ENCODE measurements at regions not wholly inside any gene's neighbourhood (a gene's known extent, or its start where the extent isn't known, plus 50 kb on each side); places are given as distances from the start of the nearest gene placed in this dataset.

GRCh38 chr9:116066221-116066620 lies 87.4 kb upstream of the PAPPA start:
- WGBS (ENCODE audit: low lambda C conversion rate), result 24% methylated on average over 3 of the region's 3 CpGs
- no TSS peak for BruUV-seq (replicated peaks)
- Histone ChIP-seq H3K36me3 (replicated peaks in 1 of 2; ENCODE audit: control insufficient read depth in 1 of 2, insufficient read depth in 2 of 2, low read length in 2 of 2) (no peaks in the 10 kb centered on the region), H3K79me2 (ENCODE audit: insufficient read depth, low read length) (no peaks in the 10 kb centered on the region), H3K9me3 (ENCODE audit: low read length) (no peaks in the 10 kb centered on the region), H3K9ac (ENCODE audit: insufficient read depth, low read depth, low read length) (no peak overlapping the region), H3K4me3 (replicated peaks in 1 of 3; ENCODE audit: insufficient read depth in 1 of 3, low read depth in 2 of 3, low read length in 3 of 3) (no peak overlapping the region), H3K27me3 (ENCODE audit: control insufficient read depth in 1 of 2, insufficient read depth in 2 of 2, low read length in 2 of 2) (no peaks in the 10 kb centered on the region), H3K4me1 (ENCODE audit: insufficient read depth, low read length) (no peaks in the 10 kb centered on the region), H4K20me1 (ENCODE audit: insufficient read depth, low read length) (no peaks in the 10 kb centered on the region), H3K4me2 (ENCODE audit: low read depth, low read length) (no peak overlapping the region), H3K27ac (ENCODE audit: extremely low read length, insufficient read depth, low read length) (no peak overlapping the region), H2AFZ (ENCODE audit: low read length) (no peak overlapping the region)
- TF ChIP-seq ZFP82 (CRISPR knock-in tag; IDR thresholded peaks at IDR 0.05; ENCODE audit: borderline replicate concordance), result no peak
- no peak for TF ChIP-seq HOXA7 (CRISPR knock-in tag; IDR thresholded peaks at IDR 0.05)
- TF ChIP-seq ZNF235 (CRISPR knock-in tag; IDR thresholded peaks at IDR 0.05; ENCODE audit: borderline replicate concordance), result no peak
- TF ChIP-seq ZKSCAN1 (IDR thresholded peaks at IDR 0.05; ENCODE audit: low read length), result no peak
- no peak for TF ChIP-seq ZNF691 (CRISPR knock-in tag; IDR thresholded peaks at IDR 0.05; ENCODE audit: borderline replicate concordance, low read depth)
- TF ChIP-seq ZNF598 (CRISPR knock-in tag; IDR thresholded peaks at IDR 0.05; ENCODE audit: borderline replicate concordance), result no peak
- ChIA-PET CTCF (ENCODE audit: low intra/inter-chr PET ratio, low total read pairs) (no interaction called here), POLR2A (no interaction called here)
- in situ Hi-C loops (cut with HindIII; ENCODE audit: extremely low pct_ligation_motif_present, low pct_unique_long_range_greater_than_20kb) (no loop called here), intact Hi-C loops (cut with micrococcal nuclease; ENCODE audit: unreplicated experiment) (no loop called here)
- ATAC-seq (no peak), DNase-seq (ENCODE audit: low spot score) (no peak), FAIRE-seq (no peak)

GRCh38 chr9:116067566-116067965 lies 86.0 kb upstream of the PAPPA start:
- no peak overlapping the region for H3K27ac ChIP-seq (ENCODE audit: extremely low read length, insufficient read depth, low read length)
- no peak overlapping the region for H3K9ac ChIP-seq (ENCODE audit: insufficient read depth, low read depth, low read length)
- ATAC-seq, result no peak
- H4K20me1 ChIP-seq (ENCODE audit: insufficient read depth, low read length), result no peaks in the 10 kb centered on the region
- no peak overlapping the region for H3K4me2 ChIP-seq (ENCODE audit: low read depth, low read length)
- intact Hi-C loops (cut with micrococcal nuclease; ENCODE audit: unreplicated experiment), result no loop called here
- BruUV-seq (replicated peaks), result no TSS peak
- H3K4me3 ChIP-seq (replicated peaks in 1 of 3; ENCODE audit: insufficient read depth in 1 of 3, low read depth in 2 of 3, low read length in 3 of 3), result no peak overlapping the region
- H3K9me3 ChIP-seq (ENCODE audit: low read length), result no peaks in the 10 kb centered on the region
- H2AFZ ChIP-seq (ENCODE audit: low read length), result no peak overlapping the region
- no peaks in the 10 kb centered on the region for H3K79me2 ChIP-seq (ENCODE audit: insufficient read depth, low read length)
- no peak for FAIRE-seq
- WGBS (ENCODE audit: low lambda C conversion rate), result 3% methylated on average over 3 of the region's 3 CpGs
- in situ Hi-C loops (cut with HindIII; ENCODE audit: extremely low pct_ligation_motif_present, low pct_unique_long_range_greater_than_20kb), result no loop called here
- ChIA-PET POLR2A (no interaction called here), CTCF (ENCODE audit: low intra/inter-chr PET ratio, low total read pairs) (no interaction called here)
- no peak for DNase-seq (ENCODE audit: low spot score)
- no peaks in the 10 kb centered on the region for H3K4me1 ChIP-seq (ENCODE audit: insufficient read depth, low read length)
- H3K27me3 ChIP-seq (ENCODE audit: control insufficient read depth in 1 of 2, insufficient read depth in 2 of 2, low read length in 2 of 2), result no peaks in the 10 kb centered on the region
- no peaks in the 10 kb centered on the region for H3K36me3 ChIP-seq (replicated peaks in 1 of 2; ENCODE audit: control insufficient read depth in 1 of 2, insufficient read depth in 2 of 2, low read length in 2 of 2)
- no peak for TF ChIP-seq FOXP4 (CRISPR knock-in tag; IDR thresholded peaks at IDR 0.05)
- TF ChIP-seq LBX2 (CRISPR knock-in tag; IDR thresholded peaks at IDR 0.05; ENCODE audit: borderline replicate concordance), result no peak
- TF ChIP-seq ZSCAN22 (CRISPR knock-in tag; IDR thresholded peaks at IDR 0.05), result no peak
- TF ChIP-seq SPEN (CRISPR knock-in tag; IDR thresholded peaks at IDR 0.05; ENCODE audit: low read depth), result no peak
- TF ChIP-seq KMT2A (CRISPR knock-in tag; IDR thresholded peaks at IDR 0.05), result no peak
- no peak for TF ChIP-seq ZNF691 (CRISPR knock-in tag; IDR thresholded peaks at IDR 0.05; ENCODE audit: borderline replicate concordance, low read depth)
- TF ChIP-seq GPN1 (CRISPR knock-in tag; IDR thresholded peaks at IDR 0.05; ENCODE audit: borderline replicate concordance), result no peak
- TF ChIP-seq ZNF891 (CRISPR knock-in tag; IDR thresholded peaks at IDR 0.05), result no peak
- no peak for TF ChIP-seq ZNF329 (CRISPR knock-in tag; IDR thresholded peaks at IDR 0.05; ENCODE audit: low read depth)
